OCI-LY7 (cell line): ENCODE measurements at regions not wholly inside any gene's neighbourhood (a gene's known extent, or its start where the extent isn't known, plus 50 kb on each side); places are given as distances from the start of the nearest gene placed in this dataset.

Experiments used
- BruUV-seq: library from RNA; stranded (reverse); fragments of 400-500 nt; replicated peaks from 2 replicates; lab custom pipeline; 2021; lab: Mats Ljungman, UMichigan
- CTCF ChIA-PET: fragments of 300-600 bp; sonication (Branson Sonifier 250); formaldehyde crosslinking; loops from one replicate; lab custom pipeline; 2022; ENCODE audit warnings: antibody characterized with exemption; ENCODE audit not compliant: unreplicated experiment; lab: Charles Lee
- POLR2A ChIA-PET: fragments of 300-600 bp; sonication (Branson Sonifier 250); formaldehyde crosslinking; loops from one replicate; lab custom pipeline; 2022; ENCODE audit warnings: antibody characterized with exemption; lab: Charles Lee
- DNase-seq: peaks from one replicate; pipeline ENCODE4 v3.0.0-alpha.2; 2015; ENCODE audit warnings: low spot score
- H2AFZ ChIP-seq: fragments of 200-600 bp; sonication (generic), shearing (Covaris generic); 2 replicates; pipeline ENCODE4 v1.6.1; 2014; ENCODE audit warnings: mild to moderate bottlenecking, antibody characterized with exemption, low read length, moderate library complexity
- H3K27ac ChIP-seq: fragments of 200-600 bp; sonication (generic); 2 replicates; pipeline ENCODE4 v1.5.1; 2014; ENCODE audit warnings: mixed run types, low read depth, mild to moderate bottlenecking, moderate library complexity, low read length, inconsistent platforms; ENCODE audit not compliant: poor library complexity, severe bottlenecking
- H3K36me3 ChIP-seq: fragments of 200-600 bp; sonication (generic); 2 replicates; pipeline ENCODE4 v1.6.1; 2014; ENCODE audit warnings: mild to moderate bottlenecking, antibody characterized with exemption, low read length, moderate library complexity, mixed read lengths; ENCODE audit not compliant: insufficient read depth
- H3K4me1 ChIP-seq: fragments of 200-600 bp; sonication (generic); 2 replicates; pipeline ENCODE4 v1.5.1; 2014; ENCODE audit warnings: mild to moderate bottlenecking, low read length; ENCODE audit not compliant: insufficient read depth, poor library complexity, severe bottlenecking
- H3K4me2 ChIP-seq: fragments of 200-600 bp; sonication (generic); 2 replicates; pipeline ENCODE4 v1.6.1; 2014; ENCODE audit warnings: mild to moderate bottlenecking, low read length
- H3K4me3 ChIP-seq: fragments of 200-600 bp; sonication (generic); 2 replicates; pipeline ENCODE4 v1.5.1; 2014; ENCODE audit warnings: mild to moderate bottlenecking, low read depth, low read length; ENCODE audit not compliant: poor library complexity, severe bottlenecking
- H3K79me2 ChIP-seq: fragments of 200-600 bp; sonication (generic); 2 replicates; pipeline ENCODE4 v1.6.1; 2016; ENCODE audit warnings: low read depth, mild to moderate bottlenecking, low read length, moderate library complexity, mixed read lengths; ENCODE audit not compliant: insufficient read depth
- H3K9me2 ChIP-seq: fragments of 200-600 bp; sonication (generic); 2 replicates; pipeline ENCODE4 v1.6.1; 2016; ENCODE audit warnings: mild to moderate bottlenecking, low read length, mixed read lengths; ENCODE audit not compliant: insufficient read depth
- H3K9me3 ChIP-seq: fragments of 200-600 bp; sonication (generic); 2 replicates; pipeline ENCODE4 v1.6.1; 2014; ENCODE audit warnings: mild to moderate bottlenecking, mixed run types, low read length, mixed read lengths
- H4K20me1 ChIP-seq: fragments of 200-600 bp; sonication (generic); 2 replicates; pipeline ENCODE4 v1.6.1; 2014; ENCODE audit warnings: mild to moderate bottlenecking, antibody characterized with exemption, low read length, moderate library complexity, mixed read lengths; ENCODE audit not compliant: insufficient read depth
- CTCF ChIP-seq: fragments of 200-600 bp; sonication (generic); conservative IDR thresholded peaks from 2 replicates; pipeline ENCODE4 v1.5.1; 2014; ENCODE audit warnings: mild to moderate bottlenecking, antibody characterized with exemption, low read length, moderate library complexity, mixed read lengths
- EZH2phosphoT487 ChIP-seq: fragments of 200-600 bp; sonication (generic); IDR thresholded peaks from 2 replicates; pipeline ENCODE4 v1.6.1; 2018; ENCODE audit warnings: low read depth, borderline replicate concordance, mild to moderate bottlenecking, mixed run types, antibody characterized with exemption, low read length, moderate library complexity, mixed read lengths
- intact Hi-C: fragments of 100-400 bp; cut with micrococcal nuclease; formaldehyde crosslinking; loops from one replicate; pipeline ENCODE4 v1.10.0; 2022; ENCODE audit not compliant: unreplicated experiment

- H3K9me2 ChIP-seq = no peaks in the 10 kb centered on the region
- H3K4me2 ChIP-seq = no peak overlapping the region
- no peaks in the 10 kb centered on the region for H3K36me3 ChIP-seq
- H3K27ac ChIP-seq = no peak overlapping the region
- peaks cover 7% of the 10 kb centered on the region for H3K4me1 ChIP-seq
- BruUV-seq = no TSS peak
- peak; percentile 72 for TF ChIP-seq CTCF
- no peak for TF ChIP-seq EZH2phosphoT487
- H2AFZ ChIP-seq = no peak overlapping the region
- ChIA-PET CTCF (no interaction called here), POLR2A (no interaction called here)
- no peaks in the 10 kb centered on the region for H3K79me2 ChIP-seq
- DNase-seq = peak; percentile 45
- intact Hi-C loops = loop anchor here (5.0 to 10.0 kb wide), 2 partner anchors 84 to 247 kb away; no protein-coding TSS in a partner anchor
- no peak overlapping the region for H3K4me3 ChIP-seq
- H4K20me1 ChIP-seq = no peaks in the 10 kb centered on the region
- H3K9me3 ChIP-seq = no peaks in the 10 kb centered on the region
Observed at GRCh38 chr20:24781418-24781980, 167.6 kb upstream of the CST7 start.

DNA sequence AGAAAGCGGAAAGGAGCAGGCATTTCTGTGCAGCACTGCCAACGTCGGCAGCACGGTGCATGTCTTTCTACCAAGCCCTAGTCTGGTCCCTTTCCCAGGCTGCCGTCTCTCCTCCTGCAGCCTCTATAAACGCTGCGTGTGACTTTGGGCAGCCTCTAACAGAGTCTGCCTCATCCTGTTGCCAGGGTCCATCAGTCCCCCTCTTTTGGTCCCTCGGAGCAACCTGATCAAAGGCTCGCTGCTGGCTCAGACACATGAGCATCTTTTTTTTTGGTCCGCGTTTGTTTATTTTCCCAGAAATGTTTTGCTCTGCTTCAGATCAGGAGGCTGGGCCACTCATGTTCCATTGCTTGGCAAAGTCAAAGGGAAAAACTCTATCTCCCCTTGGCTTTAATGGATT, 166.8 kb upstream of the CST7 start:
- no peak for DNase-seq
- no peak overlapping the region for H3K27ac ChIP-seq
- H3K4me3 ChIP-seq = no peak overlapping the region
- no peaks in the 10 kb centered on the region for H3K36me3 ChIP-seq
- POLR2A ChIA-PET = no interaction called here
- H2AFZ ChIP-seq = no peak overlapping the region
- intact Hi-C loops = loop anchor here (5.0 to 10.0 kb wide), 2 partner anchors 85 to 248 kb away; no protein-coding TSS in a partner anchor
- H3K79me2 ChIP-seq = no peaks in the 10 kb centered on the region
- H3K9me3 ChIP-seq = no peaks in the 10 kb centered on the region
- no peaks in the 10 kb centered on the region for H4K20me1 ChIP-seq
- TF ChIP-seq EZH2phosphoT487 (no peak), CTCF (no peak)
- CTCF ChIA-PET = no interaction called here
- peaks cover 12% of the 10 kb centered on the region for H3K4me1 ChIP-seq
- H3K4me2 ChIP-seq = no peak overlapping the region
- no peaks in the 10 kb centered on the region for H3K9me2 ChIP-seq
- BruUV-seq = no TSS peak
